ENCODE measurements at regions not wholly inside any gene's neighbourhood (a gene's known extent, or its start where the extent isn't known, plus 50 kb on each side); places are given as distances from the start of the nearest gene placed in this dataset.

- TF ChIP-seq CTCF (IDR thresholded peaks at IDR 0.05) = no peak
- no peak for TF ChIP-seq EP300 (IDR thresholded peaks at IDR 0.05)
- TF ChIP-seq POLR2A (IDR thresholded peaks at IDR 0.05; ENCODE audit: low read depth) = no peak
- TF ChIP-seq POLR2AphosphoS5 (IDR thresholded peaks at IDR 0.05) = no peak
These were observed 96.7 kb downstream of the KBTBD8 start for GRCh38 chr3:67094774-67095173.
